Uterus (tissue), 3 donors: ENCODE measurements at regions not wholly inside any gene's neighbourhood (a gene's known extent, or its start where the extent isn't known, plus 50 kb on each side); places are given as distances from the start of the nearest gene placed in this dataset.

Experiments
- DNase-seq, 2 donors: peaks; one replicate each; pipeline ENCODE4 v3.0.0-alpha.2; 2019 to 2020
- H3K27ac ChIP-seq, 2 donors: fragments of 200-600 bp; sonication (generic); 1 replicate in 1 of 2; 2 replicates in 1 of 2; pipeline ENCODE4 v1.5.1; 2016 to 2018
- H3K27me3 ChIP-seq, 2 donors: fragments of 200-600 bp; sonication (generic); one replicate each; pipeline ENCODE4 v1.5.1; 2018 to 2019; ENCODE audit warnings: control low read depth in 1 of 2
- H3K36me3 ChIP-seq, 2 donors: fragments of 200-600 bp; sonication (generic); one replicate each; pipeline ENCODE4 v1.5.1; 2019; ENCODE audit warnings: control low read depth in 1 of 2
- H3K4me1 ChIP-seq, 2 donors: fragments of 200-600 bp; sonication (generic); one replicate each; pipeline ENCODE4 v1.5.1; 2018 to 2019; ENCODE audit warnings: control low read depth in 1 of 2
- H3K4me3 ChIP-seq, 2 donors: fragments of 200-600 bp; sonication (generic); 1 replicate in 1 of 2; 2 replicates in 1 of 2; pipeline ENCODE4 v1.5.1; 2018 to 2019; ENCODE audit warnings: mild to moderate bottlenecking in 1 of 2
- H3K9me3 ChIP-seq, 2 donors: fragments of 200-600 bp; sonication (generic); one replicate each; pipeline ENCODE4 v1.5.1; 2019; ENCODE audit warnings: control low read depth in 1 of 2
- POLR2A ChIP-seq, 2 donors: fragments of 450-650 bp; IDR thresholded peaks; one replicate each; pipeline ENCODE4 v1.6.1; 2016; ENCODE audit warnings: antibody characterized with exemption in 2 of 2, mild to moderate bottlenecking in 1 of 2, moderate library complexity in 1 of 2
- intact Hi-C: fragments of 100-400 bp; cut with DNase I; formaldehyde crosslinking; loops from one replicate; pipeline ENCODE4 v1.15.1; 2023; ENCODE audit warnings: low total_unique reads
- TF ChIP-seq, protein P1 (sequence below), 4 experiments: fragments of 200-600 bp in 2 of 4; fragments of 450-650 bp in 2 of 4; sonication (generic) in 2 of 4; IDR thresholded peaks; one replicate each; pipeline ENCODE4 v1.5.1; 2016 to 2019; ENCODE audit warnings: antibody characterized with exemption in 4 of 4, mild to moderate bottlenecking in 2 of 4, moderate library complexity in 1 of 4
- donor health status: DM: yes; HTN: yes; CAD: no.

DNA sequence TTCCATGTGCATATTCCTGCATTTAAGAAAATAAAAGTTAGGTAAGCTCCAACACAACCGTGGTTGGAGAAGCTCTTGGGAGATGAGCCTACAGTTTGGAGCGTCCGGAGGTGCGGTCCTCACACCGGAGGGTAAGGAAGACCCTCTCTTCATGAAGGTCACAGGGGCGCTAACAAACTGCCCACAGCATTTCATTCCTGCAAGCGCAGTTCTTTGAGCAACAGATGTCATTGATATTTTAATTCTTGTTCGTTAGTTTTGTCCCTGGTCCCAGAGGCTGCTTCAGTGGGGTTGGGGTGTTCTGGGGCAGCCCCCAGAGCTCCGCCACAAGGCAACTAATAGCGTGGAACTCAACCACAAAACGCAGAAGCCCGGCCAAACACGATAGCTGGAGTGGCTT is 376.2 kb downstream of the IRX2 start:
- intact Hi-C loops = no loop called here
- Histone ChIP-seq H3K4me1 (no peaks in the 10 kb centered on the region), H3K36me3 (no peaks in the 10 kb centered on the region), H3K9me3 (no peaks in the 10 kb centered on the region), H3K27ac (no peak overlapping the region), H3K27me3 (no peaks in the 10 kb centered on the region), H3K4me3 (no peak overlapping the region)
- no peak for TF ChIP-seq POLR2A (IDR thresholded peaks at IDR 0.05)
- TF ChIP-seq, protein P1, sequence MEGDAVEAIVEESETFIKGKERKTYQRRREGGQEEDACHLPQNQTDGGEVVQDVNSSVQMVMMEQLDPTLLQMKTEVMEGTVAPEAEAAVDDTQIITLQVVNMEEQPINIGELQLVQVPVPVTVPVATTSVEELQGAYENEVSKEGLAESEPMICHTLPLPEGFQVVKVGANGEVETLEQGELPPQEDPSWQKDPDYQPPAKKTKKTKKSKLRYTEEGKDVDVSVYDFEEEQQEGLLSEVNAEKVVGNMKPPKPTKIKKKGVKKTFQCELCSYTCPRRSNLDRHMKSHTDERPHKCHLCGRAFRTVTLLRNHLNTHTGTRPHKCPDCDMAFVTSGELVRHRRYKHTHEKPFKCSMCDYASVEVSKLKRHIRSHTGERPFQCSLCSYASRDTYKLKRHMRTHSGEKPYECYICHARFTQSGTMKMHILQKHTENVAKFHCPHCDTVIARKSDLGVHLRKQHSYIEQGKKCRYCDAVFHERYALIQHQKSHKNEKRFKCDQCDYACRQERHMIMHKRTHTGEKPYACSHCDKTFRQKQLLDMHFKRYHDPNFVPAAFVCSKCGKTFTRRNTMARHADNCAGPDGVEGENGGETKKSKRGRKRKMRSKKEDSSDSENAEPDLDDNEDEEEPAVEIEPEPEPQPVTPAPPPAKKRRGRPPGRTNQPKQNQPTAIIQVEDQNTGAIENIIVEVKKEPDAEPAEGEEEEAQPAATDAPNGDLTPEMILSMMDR (IDR thresholded peaks at IDR 0.05) = no peak
- DNase-seq = no peak

DNA sequence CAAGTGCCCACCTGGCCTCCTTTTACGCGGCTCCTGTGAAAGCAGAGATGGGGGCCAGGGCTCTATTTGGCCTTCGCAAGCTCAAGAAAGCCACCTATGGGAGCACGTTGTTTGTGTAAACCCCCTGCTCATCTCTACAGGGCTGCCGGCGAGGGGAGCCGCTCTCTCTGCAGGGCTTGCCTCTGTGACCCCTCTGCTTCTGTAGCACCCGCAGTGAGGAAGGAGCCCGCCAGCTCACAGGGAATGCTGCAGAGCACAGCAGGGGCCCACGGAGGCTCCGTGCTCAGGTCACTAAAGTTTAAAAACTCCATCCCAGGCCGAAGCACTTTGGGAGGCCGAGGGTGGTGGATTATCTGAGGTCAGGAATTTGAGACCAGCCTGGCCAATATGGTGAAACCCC is 376.8 kb downstream of the IRX2 start:
- no peak overlapping the region for H3K4me3 ChIP-seq
- TF ChIP-seq POLR2A (IDR thresholded peaks at IDR 0.05) = no peak
- TF ChIP-seq, protein P1 (IDR thresholded peaks at IDR 0.05) = no peak
- no peaks in the 10 kb centered on the region for H3K9me3 ChIP-seq
- no peak overlapping the region for H3K27ac ChIP-seq
- H3K4me1 ChIP-seq = no peaks in the 10 kb centered on the region
- no peaks in the 10 kb centered on the region for H3K36me3 ChIP-seq
- H3K27me3 ChIP-seq = no peaks in the 10 kb centered on the region
- intact Hi-C loops = no loop called here
- no peak for DNase-seq

DNA sequence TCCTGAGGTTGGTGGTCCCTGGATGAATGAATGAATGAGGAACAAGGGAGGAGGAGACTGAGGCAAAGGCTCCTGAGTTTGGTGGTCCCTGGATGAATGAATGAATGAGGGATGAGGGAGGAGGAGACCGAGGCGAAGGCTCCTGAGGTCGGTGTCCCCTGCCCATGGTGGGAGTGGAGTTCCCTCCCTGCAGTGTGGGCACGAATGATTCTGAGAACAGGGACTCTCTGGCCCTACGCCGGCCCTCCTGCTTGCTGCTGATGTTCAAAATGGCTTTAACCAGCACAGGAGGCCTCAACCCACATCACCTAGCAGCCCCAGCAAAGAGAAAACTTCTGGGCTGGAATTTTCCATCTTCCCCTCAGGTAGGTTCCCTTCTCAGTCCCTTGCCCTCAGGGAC is 377.8 kb downstream of the IRX2 start:
- H3K9me3 ChIP-seq = no peaks in the 10 kb centered on the region
- H3K4me1 ChIP-seq = no peaks in the 10 kb centered on the region
- H3K27me3 ChIP-seq = no peaks in the 10 kb centered on the region
- intact Hi-C loops = no loop called here
- DNase-seq = no peak
- TF ChIP-seq, protein P1 (IDR thresholded peaks at IDR 0.05) = no peak
- no peak for TF ChIP-seq POLR2A (IDR thresholded peaks at IDR 0.05)
- H3K27ac ChIP-seq = no peak overlapping the region
- H3K4me3 ChIP-seq = no peak overlapping the region
- H3K36me3 ChIP-seq = no peaks in the 10 kb centered on the region

DNA sequence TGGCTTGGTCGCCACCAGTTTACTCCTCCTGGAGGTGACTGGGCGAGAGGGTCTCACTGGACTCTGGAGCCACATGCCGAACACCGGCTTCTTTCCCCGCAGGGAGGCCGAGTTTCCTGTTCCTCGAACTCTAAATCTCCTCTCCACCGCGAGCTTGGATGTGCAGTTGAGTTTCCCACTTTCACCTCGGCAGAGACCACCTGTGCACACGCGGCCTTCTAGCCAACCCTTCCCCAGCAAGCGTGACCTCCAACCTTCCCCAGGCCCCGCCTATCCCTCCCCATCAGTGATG is 380.1 kb downstream of the IRX2 start:
- Histone ChIP-seq H3K9me3 (no peaks in the 10 kb centered on the region), H3K36me3 (no peaks in the 10 kb centered on the region), H3K4me1 (no peaks in the 10 kb centered on the region), H3K4me3 (no peak overlapping the region), H3K27ac (no peak overlapping the region), H3K27me3 (no peaks in the 10 kb centered on the region)
- DNase-seq = no peak
- no peak for TF ChIP-seq POLR2A (IDR thresholded peaks at IDR 0.05)
- TF ChIP-seq, protein P1 (IDR thresholded peaks at IDR 0.05) = no peak
- intact Hi-C loops = no loop called here

DNA sequence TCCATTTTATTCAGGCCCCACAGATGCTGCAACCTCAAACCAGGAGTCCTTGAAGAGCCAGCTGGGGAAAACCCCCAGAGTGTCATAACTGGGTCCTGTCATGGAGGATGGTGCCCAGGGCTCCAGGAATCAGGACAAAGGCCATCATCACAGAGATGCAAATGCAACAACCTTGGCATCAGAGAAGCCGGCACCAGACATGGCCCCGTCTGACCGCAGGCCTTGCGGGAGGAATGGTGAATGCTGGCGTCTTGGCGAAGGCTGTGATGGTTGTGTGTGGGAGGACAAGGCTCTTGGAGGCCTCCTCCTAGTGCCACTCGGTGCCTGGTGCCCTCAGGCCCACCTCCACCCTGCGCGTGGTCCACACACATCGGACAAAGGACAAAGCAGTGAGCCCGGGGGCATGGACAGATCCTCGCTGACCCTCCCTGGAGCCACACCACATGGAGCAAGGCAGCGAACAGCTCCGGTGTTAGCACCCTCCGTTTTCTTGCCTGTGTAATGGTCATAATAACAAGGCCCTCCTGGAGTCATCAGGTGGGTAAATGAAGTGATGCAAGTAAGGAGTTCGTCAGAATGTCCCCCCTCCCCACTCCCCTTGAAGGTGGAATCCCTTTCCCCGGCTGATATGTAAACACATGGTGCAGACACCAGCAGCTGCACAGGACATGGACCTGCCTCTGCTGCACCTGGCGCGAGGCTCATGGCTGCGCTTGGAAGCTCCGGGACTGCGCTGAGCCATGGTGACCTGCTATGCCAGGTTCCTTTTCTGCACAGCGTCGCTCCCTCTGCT is 380.7 kb downstream of the IRX2 start:
- Histone ChIP-seq H3K27me3 (no peaks in the 10 kb centered on the region), H3K4me1 (no peaks in the 10 kb centered on the region), H3K27ac (no peak overlapping the region), H3K4me3 (no peak overlapping the region), H3K9me3 (no peaks in the 10 kb centered on the region), H3K36me3 (no peaks in the 10 kb centered on the region)
- no peak for DNase-seq
- intact Hi-C loops = no loop called here
- TF ChIP-seq, protein P1 (IDR thresholded peaks at IDR 0.05) = no peak
- no peak for TF ChIP-seq POLR2A (IDR thresholded peaks at IDR 0.05)
